CD4-positive, alpha-beta T cell (primary cell): ENCODE measurements at regions not wholly inside any gene's neighbourhood (a gene's known extent, or its start where the extent isn't known, plus 50 kb on each side); places are given as distances from the start of the nearest gene placed in this dataset.

Source experiments
- ATAC-seq: fragments of 200-7000 bp; cut with Tn5 transposase; one replicate; pipeline ENCODE4 v1.10.0; 2022; ENCODE audit warnings: mild to moderate bottlenecking; ENCODE audit not compliant: poor library complexity
- CTCF ChIA-PET: fragments of 350-600 bp; sonication (Branson Sonifier 250); formaldehyde crosslinking; loops from one replicate; lab custom pipeline; 2021; ENCODE audit warnings: antibody characterized with exemption, inconsistent platforms; lab: Charles Lee
- POLR2A ChIA-PET: fragments of 350-600 bp; sonication (Branson Sonifier 250); formaldehyde crosslinking; loops from one replicate; lab custom pipeline; 2021; ENCODE audit warnings: antibody characterized with exemption, inconsistent platforms; lab: Charles Lee
- DNase-seq, 14 experiments: peaks; one replicate each; pipeline ENCODE4 v3.0.0-alpha.2; 2013 to 2020; ENCODE audit warnings: mixed read lengths in 2 of 14
- H3K27ac ChIP-seq, 2 donors: one replicate each; pipeline versions ENCODE4 v1.5.1 to v1.7.0; 2013; ENCODE audit warnings: low read length in 2 of 2, low read depth in 1 of 2, mild to moderate bottlenecking in 1 of 2
- H3K27me3 ChIP-seq, 2 experiments: 1 replicate in 1 of 2; 2 replicates in 1 of 2; pipeline versions ENCODE4 v1.6.1 to v1.7.0; 2013; ENCODE audit warnings: low read length in 2 of 2, control low read depth in 1 of 2, mild to moderate bottlenecking in 1 of 2, moderate library complexity in 1 of 2; ENCODE audit not compliant: insufficient read depth in 2 of 2, control insufficient read depth in 1 of 2
- H3K36me3 ChIP-seq: one replicate; pipeline ENCODE4 v1.6.1; 2013; ENCODE audit warnings: low read length, control low read depth; ENCODE audit not compliant: insufficient read depth
- H3K4me1 ChIP-seq: one replicate; pipeline ENCODE4 v1.6.1; 2013; ENCODE audit warnings: low read length, control low read depth; ENCODE audit not compliant: insufficient read depth
- H3K4me3 ChIP-seq: one replicate; pipeline ENCODE4 v1.5.1; 2013; ENCODE audit warnings: mild to moderate bottlenecking, low read length, moderate library complexity
- H3K9me3 ChIP-seq, 2 experiments: 1 replicate in 1 of 2; 2 replicates in 1 of 2; pipeline versions ENCODE4 v1.6.1 to v1.7.0; 2013; ENCODE audit warnings: low read length in 2 of 2, mild to moderate bottlenecking in 2 of 2, control low read depth in 1 of 2, moderate library complexity in 1 of 2; ENCODE audit not compliant: control insufficient read depth in 1 of 2, insufficient read depth in 1 of 2
- H3K27ac Mint-ChIP-seq: one replicate; pipeline ENCODE4 v1.8.0; 2020; ENCODE audit warnings: mixed read lengths
- H3K27me3 Mint-ChIP-seq: one replicate; pipeline ENCODE4 v1.8.0; 2021; ENCODE audit warnings: mixed read lengths
- H3K36me3 Mint-ChIP-seq: one replicate; pipeline ENCODE4 v1.8.0; 2021; ENCODE audit warnings: low read depth, mixed read lengths
- H3K4me1 Mint-ChIP-seq: one replicate; pipeline ENCODE4 v1.8.0; 2021; ENCODE audit warnings: low read depth, mixed read lengths
- H3K4me3 Mint-ChIP-seq: one replicate; pipeline ENCODE4 v1.8.0; 2020; ENCODE audit warnings: mild to moderate bottlenecking, mixed read lengths
- H3K9me3 Mint-ChIP-seq: one replicate; pipeline ENCODE4 v1.8.0; 2020; ENCODE audit warnings: mixed read lengths
- intact Hi-C, 2 experiments: fragments of 100-400 bp; cut with DNase I in 1 of 2; cut with micrococcal nuclease in 1 of 2; formaldehyde crosslinking; loops; one replicate each; pipeline versions ENCODE4 v1.15.1 to v1.9.0; 2023 to 2025; cut with DNase I, micrococcal nuclease
- TF ChIP-seq, protein P1 (sequence below): fragments of 200-600 bp; IDR thresholded peaks from one replicate; pipeline ENCODE4 v1.8.0; 2022; ENCODE audit warnings: antibody characterized with exemption, mild to moderate bottlenecking

DNA sequence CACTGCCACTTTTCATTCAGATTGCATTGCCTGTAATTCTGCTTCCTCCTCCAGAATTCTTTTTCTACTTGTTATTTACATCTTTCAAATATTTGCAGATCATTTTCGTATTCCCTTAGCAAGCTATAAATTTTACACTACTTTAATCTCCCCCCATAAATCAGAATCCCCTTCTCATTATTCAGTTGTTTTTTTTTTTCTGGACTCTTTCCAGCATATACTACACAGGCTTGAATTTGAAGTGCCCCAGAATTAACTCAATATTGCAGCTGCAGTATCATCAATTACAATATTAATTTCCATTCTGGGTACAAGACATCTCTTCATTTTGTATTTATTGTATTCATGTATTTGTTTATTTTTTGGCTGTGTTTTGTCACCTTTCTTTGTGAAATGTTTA lies 1494.3 kb downstream of the AMY1C start:
- peaks cover 0 to 5% of the 10 kb centered on the region in 2 experiments for H3K9me3 ChIP-seq
- ChIA-PET POLR2A (no interaction called here), CTCF (no interaction called here)
- Mint-ChIP-seq H3K4me3 (no peak overlapping the region), H3K27me3 (no peaks in the 10 kb centered on the region), H3K9me3 (peaks cover 23% of the 10 kb centered on the region), H3K4me1 (no peaks in the 10 kb centered on the region), H3K27ac (no peak overlapping the region), H3K36me3 (no peaks in the 10 kb centered on the region)
- ATAC-seq = no peak
- no peak overlapping the region for H3K27ac ChIP-seq
- DNase-seq = no peak
- intact Hi-C loops = no loop called here
- H3K36me3 ChIP-seq = no peaks in the 10 kb centered on the region
- no peaks in the 10 kb centered on the region for H3K27me3 ChIP-seq
- TF ChIP-seq, protein P1, sequence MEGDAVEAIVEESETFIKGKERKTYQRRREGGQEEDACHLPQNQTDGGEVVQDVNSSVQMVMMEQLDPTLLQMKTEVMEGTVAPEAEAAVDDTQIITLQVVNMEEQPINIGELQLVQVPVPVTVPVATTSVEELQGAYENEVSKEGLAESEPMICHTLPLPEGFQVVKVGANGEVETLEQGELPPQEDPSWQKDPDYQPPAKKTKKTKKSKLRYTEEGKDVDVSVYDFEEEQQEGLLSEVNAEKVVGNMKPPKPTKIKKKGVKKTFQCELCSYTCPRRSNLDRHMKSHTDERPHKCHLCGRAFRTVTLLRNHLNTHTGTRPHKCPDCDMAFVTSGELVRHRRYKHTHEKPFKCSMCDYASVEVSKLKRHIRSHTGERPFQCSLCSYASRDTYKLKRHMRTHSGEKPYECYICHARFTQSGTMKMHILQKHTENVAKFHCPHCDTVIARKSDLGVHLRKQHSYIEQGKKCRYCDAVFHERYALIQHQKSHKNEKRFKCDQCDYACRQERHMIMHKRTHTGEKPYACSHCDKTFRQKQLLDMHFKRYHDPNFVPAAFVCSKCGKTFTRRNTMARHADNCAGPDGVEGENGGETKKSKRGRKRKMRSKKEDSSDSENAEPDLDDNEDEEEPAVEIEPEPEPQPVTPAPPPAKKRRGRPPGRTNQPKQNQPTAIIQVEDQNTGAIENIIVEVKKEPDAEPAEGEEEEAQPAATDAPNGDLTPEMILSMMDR = no peak
- no peak overlapping the region for H3K4me3 ChIP-seq
- no peaks in the 10 kb centered on the region for H3K4me1 ChIP-seq

DNA sequence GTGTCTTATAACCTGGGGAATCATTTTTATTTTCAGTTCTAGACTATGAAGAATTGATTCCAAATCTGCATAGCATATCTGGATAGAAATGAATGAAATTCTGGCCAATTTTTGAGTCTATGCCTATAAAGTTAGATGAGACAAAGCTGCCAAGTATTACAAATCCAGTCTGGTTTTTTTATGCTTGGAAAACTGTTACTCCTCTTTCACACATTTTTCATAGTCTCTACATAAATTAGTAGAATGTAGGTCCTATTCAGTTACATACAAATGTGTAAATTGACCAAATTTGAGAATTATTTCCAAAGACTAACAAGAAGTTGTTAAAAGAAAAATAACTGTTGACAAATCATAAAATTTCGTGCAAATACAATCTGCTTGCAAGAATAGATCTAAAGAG lies 1505.2 kb downstream of the AMY1C start:
- H3K9me3 Mint-ChIP-seq = peaks cover 14% of the 10 kb centered on the region
- no peak overlapping the region for H3K27ac Mint-ChIP-seq
- Histone ChIP-seq H3K4me3 (no peak overlapping the region), H3K36me3 (no peaks in the 10 kb centered on the region), H3K27me3 (no peaks in the 10 kb centered on the region), H3K27ac (no peak overlapping the region), H3K4me1 (no peaks in the 10 kb centered on the region), H3K9me3 (no peaks in the 10 kb centered on the region)
- DNase-seq (no peak), ATAC-seq (no peak)
- no peaks in the 10 kb centered on the region for H3K4me1 Mint-ChIP-seq
- H3K4me3 Mint-ChIP-seq = no peak overlapping the region
- no peaks in the 10 kb centered on the region for H3K27me3 Mint-ChIP-seq
- TF ChIP-seq, protein P1 = no peak
- H3K36me3 Mint-ChIP-seq = no peaks in the 10 kb centered on the region
- ChIA-PET POLR2A (no interaction called here), CTCF (no interaction called here)
- intact Hi-C loops = no loop called here

DNA sequence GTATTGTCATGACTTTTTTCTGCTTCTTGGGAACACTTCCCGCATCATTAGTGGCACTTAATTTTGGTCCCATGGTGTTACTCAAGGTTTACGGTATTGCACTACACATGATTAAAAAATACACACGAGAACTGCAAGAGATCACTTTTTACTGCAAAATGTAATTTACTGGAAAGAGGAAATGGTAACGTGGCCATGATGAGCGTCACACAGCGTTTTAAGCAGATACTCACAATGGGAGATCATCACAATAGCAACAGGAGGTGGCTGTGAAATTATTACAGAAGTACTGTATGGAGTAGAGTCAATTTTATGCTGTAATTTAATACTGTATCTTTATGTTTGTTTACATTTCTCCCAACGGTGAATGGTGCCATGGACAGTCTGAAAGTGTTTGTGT lies 1510.3 kb downstream of the AMY1C start:
- Histone ChIP-seq H3K4me3 (no peak overlapping the region), H3K9me3 (no peaks in the 10 kb centered on the region), H3K27me3 (no peaks in the 10 kb centered on the region), H3K27ac (no peak overlapping the region), H3K4me1 (no peaks in the 10 kb centered on the region), H3K36me3 (no peaks in the 10 kb centered on the region)
- Mint-ChIP-seq H3K27ac (no peak overlapping the region), H3K27me3 (no peaks in the 10 kb centered on the region), H3K9me3 (peaks cover 9% of the 10 kb centered on the region), H3K36me3 (no peaks in the 10 kb centered on the region), H3K4me1 (no peaks in the 10 kb centered on the region), H3K4me3 (no peak overlapping the region)
- ATAC-seq (no peak), DNase-seq (no peak)
- ChIA-PET CTCF (no interaction called here), POLR2A (no interaction called here)
- intact Hi-C loops = no loop called here
- TF ChIP-seq, protein P1 = no peak
